Fibroblast of pulmonary artery (primary cell): ENCODE measurements at regions not wholly inside any gene's neighbourhood (a gene's known extent, or its start where the extent isn't known, plus 50 kb on each side); places are given as distances from the start of the nearest gene placed in this dataset.
A peak's percentile ranks its signal among the peaks of the same experiment; 100 is the strongest.
"Not testable (repeated sequence)": the region's sequence is repeated elsewhere in the genome, so short reads cannot be mapped to it uniquely, and the experiment has no call there.

ENCODE experiments used
- DNase-seq: peaks from one replicate; pipeline ENCODE4 v3.0.0-alpha.2; 2010; ENCODE audit warnings: low read depth
- H3K4me3 ChIP-seq: replicated peaks from 2 replicates; pipeline ENCODE4 v1.5.1; 2011; ENCODE audit warnings: low read depth, mild to moderate bottlenecking, control low read depth, low read length, moderate library complexity
- CTCF ChIP-seq: IDR thresholded peaks from 2 replicates; pipeline ENCODE4 v1.5.1; 2011; ENCODE audit warnings: mild to moderate bottlenecking, control low read depth, low read length, inconsistent platforms; ENCODE audit errors: missing control alignments

- no peak for DNase-seq
- no peak overlapping the region for H3K4me3 ChIP-seq
- TF ChIP-seq CTCF = no peak
Observed at GRCh38 chr2:199055336-199055735, 402.4 kb downstream of the SATB2 start.

- no peak for DNase-seq
Observed at GRCh38 chr2:199042660-199043379, 414.9 kb downstream of the SATB2 start.

GRCh38 chr2:199040522-199040921 lies 417.2 kb downstream of the SATB2 start:
- no peak for DNase-seq
- H3K4me3 ChIP-seq = no peak overlapping the region
- no peak for TF ChIP-seq CTCF

More at GRCh38 chr2:199042660-199043379, 414.9 kb downstream of the SATB2 start:
- H3K4me3 ChIP-seq = no peak overlapping the region
- TF ChIP-seq CTCF = no peak

GRCh38 chr2:199033761-199034160 lies 424.0 kb downstream of the SATB2 start:
- DNase-seq, H3K4me3 ChIP-seq: not testable (repeated sequence)

- no peak for TF ChIP-seq CTCF
- no peak overlapping the region for H3K4me3 ChIP-seq
- no peak for DNase-seq
Observed at GRCh38 chr2:199025146-199025545, 432.6 kb downstream of the SATB2 start.

- no peak for DNase-seq
- no peak overlapping the region for H3K4me3 ChIP-seq
- no peak for TF ChIP-seq CTCF
Observed at GRCh38 chr2:199024224-199024623, 433.5 kb downstream of the SATB2 start.

GRCh38 chr2:199019898-199020507 lies 437.7 kb downstream of the SATB2 start:
- peak; percentile 32 for TF ChIP-seq CTCF
- peak; percentile 20 for DNase-seq
- H3K4me3 ChIP-seq = no peak overlapping the region
